ENCODE measurements at regions not wholly inside any gene's neighbourhood (a gene's known extent, or its start where the extent isn't known, plus 50 kb on each side); places are given as distances from the start of the nearest gene placed in this dataset.
A peak's percentile ranks its signal among the peaks of the same experiment; 100 is the strongest.

- peak; percentile 72 for DNase-seq
- Histone ChIP-seq H3K9me3 (ENCODE audit: severe bottlenecking) (no peaks in the 10 kb centered on the region), H3K27me3 (ENCODE audit: insufficient read depth, low read depth, severe bottlenecking) (no peaks in the 10 kb centered on the region), H3K4me3 (ENCODE audit: low read depth, low read length) (peak overlapping the region; percentile 33), H3K36me3 (no peaks in the 10 kb centered on the region), H3K27ac (peak overlapping the region; percentile 29)
- TF ChIP-seq CTCF (IDR thresholded peaks at IDR 0.05; ENCODE audit: low read depth, low read length) = no peak
Measured at GRCh38 chr10:36802490-36803153, 322.8 kb upstream of the ANKRD30A start.

- DNase-seq = no peak
- Histone ChIP-seq H3K27ac (no peak overlapping the region), H3K4me3 (ENCODE audit: low read depth, low read length) (no peak overlapping the region), H3K9me3 (ENCODE audit: severe bottlenecking) (no peaks in the 10 kb centered on the region), H3K36me3 (no peaks in the 10 kb centered on the region), H3K27me3 (ENCODE audit: insufficient read depth, low read depth, severe bottlenecking) (no peaks in the 10 kb centered on the region)
- TF ChIP-seq CTCF (IDR thresholded peaks at IDR 0.05; ENCODE audit: low read depth, low read length) = no peak
Measured at GRCh38 chr10:36801660-36802059, 323.7 kb upstream of the ANKRD30A start.

GRCh38 chr10:36794981-36795380 is 330.4 kb upstream of the ANKRD30A start:
- Histone ChIP-seq H3K4me3 (ENCODE audit: low read depth, low read length) (no peak overlapping the region), H3K27ac (no peak overlapping the region), H3K27me3 (ENCODE audit: insufficient read depth, low read depth, severe bottlenecking) (no peaks in the 10 kb centered on the region), H3K9me3 (ENCODE audit: severe bottlenecking) (no peaks in the 10 kb centered on the region), H3K36me3 (no peaks in the 10 kb centered on the region)
- TF ChIP-seq CTCF (IDR thresholded peaks at IDR 0.05; ENCODE audit: low read depth, low read length) = no peak
- DNase-seq = no peak

- DNase-seq = no peak
- Histone ChIP-seq H3K4me3 (ENCODE audit: low read depth, low read length) (no peak overlapping the region), H3K36me3 (no peaks in the 10 kb centered on the region), H3K27me3 (ENCODE audit: insufficient read depth, low read depth, severe bottlenecking) (no peaks in the 10 kb centered on the region), H3K9me3 (ENCODE audit: severe bottlenecking) (no peaks in the 10 kb centered on the region), H3K27ac (no peak overlapping the region)
- no peak for TF ChIP-seq CTCF (IDR thresholded peaks at IDR 0.05; ENCODE audit: low read depth, low read length)
Measured at GRCh38 chr10:36789974-36790373, 335.4 kb upstream of the ANKRD30A start.

- Histone ChIP-seq H3K9me3 (ENCODE audit: severe bottlenecking) (no peaks in the 10 kb centered on the region), H3K4me3 (ENCODE audit: low read depth, low read length) (no peak overlapping the region), H3K27me3 (ENCODE audit: insufficient read depth, low read depth, severe bottlenecking) (no peaks in the 10 kb centered on the region), H3K36me3 (no peaks in the 10 kb centered on the region), H3K27ac (no peak overlapping the region)
- TF ChIP-seq CTCF (IDR thresholded peaks at IDR 0.05; ENCODE audit: low read depth, low read length) = no peak
- no peak for DNase-seq
Measured at GRCh38 chr10:36788152-36788551, 337.2 kb upstream of the ANKRD30A start.

- no peaks in the 10 kb centered on the region for H3K27me3 ChIP-seq (ENCODE audit: insufficient read depth, low read depth, severe bottlenecking)
- DNase-seq = no peak
- no peak for TF ChIP-seq CTCF (IDR thresholded peaks at IDR 0.05; ENCODE audit: low read depth, low read length)
Measured at GRCh38 chr10:36783400-36783799, 342.0 kb upstream of the ANKRD30A start.

More at GRCh38 chr10:36783400-36783799, 342.0 kb upstream of the ANKRD30A start:
- Histone ChIP-seq H3K9me3 (ENCODE audit: severe bottlenecking) (no peaks in the 10 kb centered on the region), H3K4me3 (ENCODE audit: low read depth, low read length) (peak overlapping the region; percentile 47), H3K36me3 (no peaks in the 10 kb centered on the region), H3K27ac (no peak overlapping the region)
